ENCODE measurements at regions not wholly inside any gene's neighbourhood (a gene's known extent, or its start where the extent isn't known, plus 50 kb on each side); places are given as distances from the start of the nearest gene placed in this dataset.

- no peak overlapping the region for H3K4me3 ChIP-seq
- ChIA-PET CTCF (ENCODE audit: low intra/inter-chr PET ratio) (interaction anchor here (0.6 kb wide), 1 partner anchor 840 kb away, joined by 4 read pairs; no protein-coding TSS in a partner anchor), POLR2A (no interaction called here)
- H3K9me1 ChIP-seq (ENCODE audit: control insufficient read depth, insufficient read depth, low read length): no peaks in the 10 kb centered on the region
- WGBS (ENCODE audit: insufficient coverage, low coverage, missing lambda C conversion rate): 0% methylated on average over 3 of the region's 3 CpGs
- H3K4me1 ChIP-seq (replicated peaks in 1 of 2; ENCODE audit: control insufficient read depth in 2 of 2, insufficient read depth in 2 of 2, low read length in 2 of 2): no peaks in the 10 kb centered on the region
- H3K27me3 ChIP-seq (ENCODE audit: control insufficient read depth in 2 of 2, insufficient read depth in 2 of 2, low read length in 2 of 2): no peaks in the 10 kb centered on the region
- H3K79me2 ChIP-seq (ENCODE audit: control insufficient read depth, insufficient read depth, low read length): no peaks in the 10 kb centered on the region
- intact Hi-C loops (cut with micrococcal nuclease) (no loop called here), in situ Hi-C loops (cut with MboI) (no loop called here)
- H3K9me3 ChIP-seq (replicated peaks; ENCODE audit: control insufficient read depth, insufficient read depth, low read depth, low read length): no peaks in the 10 kb centered on the region
- no peak for ATAC-seq
- no peak overlapping the region for H3K27ac ChIP-seq (ENCODE audit: extremely low read depth, low read depth, low read length)
- TF ChIP-seq CEBPG (CRISPR knock-in tag; IDR thresholded peaks at IDR 0.05) (no peak), CEBPG (tag; conservative IDR thresholded peaks at IDR 0.05 in 1 of 2, IDR thresholded peaks at IDR 0.05 in 1 of 2) (no peak), RCOR1 (IDR thresholded peaks at IDR 0.05; ENCODE audit: borderline replicate concordance in 1 of 2, low read depth in 2 of 2, low read length in 2 of 2) (no peak)
- TF ChIP-seq, protein P1, sequence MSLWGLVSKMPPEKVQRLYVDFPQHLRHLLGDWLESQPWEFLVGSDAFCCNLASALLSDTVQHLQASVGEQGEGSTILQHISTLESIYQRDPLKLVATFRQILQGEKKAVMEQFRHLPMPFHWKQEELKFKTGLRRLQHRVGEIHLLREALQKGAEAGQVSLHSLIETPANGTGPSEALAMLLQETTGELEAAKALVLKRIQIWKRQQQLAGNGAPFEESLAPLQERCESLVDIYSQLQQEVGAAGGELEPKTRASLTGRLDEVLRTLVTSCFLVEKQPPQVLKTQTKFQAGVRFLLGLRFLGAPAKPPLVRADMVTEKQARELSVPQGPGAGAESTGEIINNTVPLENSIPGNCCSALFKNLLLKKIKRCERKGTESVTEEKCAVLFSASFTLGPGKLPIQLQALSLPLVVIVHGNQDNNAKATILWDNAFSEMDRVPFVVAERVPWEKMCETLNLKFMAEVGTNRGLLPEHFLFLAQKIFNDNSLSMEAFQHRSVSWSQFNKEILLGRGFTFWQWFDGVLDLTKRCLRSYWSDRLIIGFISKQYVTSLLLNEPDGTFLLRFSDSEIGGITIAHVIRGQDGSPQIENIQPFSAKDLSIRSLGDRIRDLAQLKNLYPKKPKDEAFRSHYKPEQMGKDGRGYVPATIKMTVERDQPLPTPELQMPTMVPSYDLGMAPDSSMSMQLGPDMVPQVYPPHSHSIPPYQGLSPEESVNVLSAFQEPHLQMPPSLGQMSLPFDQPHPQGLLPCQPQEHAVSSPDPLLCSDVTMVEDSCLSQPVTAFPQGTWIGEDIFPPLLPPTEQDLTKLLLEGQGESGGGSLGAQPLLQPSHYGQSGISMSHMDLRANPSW (CRISPR knock-in tag; IDR thresholded peaks at IDR 0.05): no peak
- H2AFZ ChIP-seq (ENCODE audit: low read depth, low read length): no peak overlapping the region
- H3K36me3 ChIP-seq (ENCODE audit: control insufficient read depth, insufficient read depth, low read length): no peaks in the 10 kb centered on the region
- H4K20me1 ChIP-seq (replicated peaks; ENCODE audit: control insufficient read depth, insufficient read depth, low read length): no peaks in the 10 kb centered on the region
- H3K4me2 ChIP-seq (ENCODE audit: insufficient read depth, low read length): no peak overlapping the region
- BruUV-seq (replicated peaks): no TSS peak
- no peak for DNase-seq (ENCODE audit: extremely low read depth in 1 of 4, low spot score in 3 of 4)
- H3K9ac ChIP-seq (ENCODE audit: insufficient read depth in 1 of 2, low read depth in 2 of 2, low read length in 2 of 2): no peak overlapping the region
- no peak for FAIRE-seq
These were observed 296.2 kb downstream of the KBTBD8 start for GRCh38 chr3:67294341-67294740.
